ENCODE measurements at regions not wholly inside any gene's neighbourhood (a gene's known extent, or its start where the extent isn't known, plus 50 kb on each side); places are given as distances from the start of the nearest gene placed in this dataset.

DNA sequence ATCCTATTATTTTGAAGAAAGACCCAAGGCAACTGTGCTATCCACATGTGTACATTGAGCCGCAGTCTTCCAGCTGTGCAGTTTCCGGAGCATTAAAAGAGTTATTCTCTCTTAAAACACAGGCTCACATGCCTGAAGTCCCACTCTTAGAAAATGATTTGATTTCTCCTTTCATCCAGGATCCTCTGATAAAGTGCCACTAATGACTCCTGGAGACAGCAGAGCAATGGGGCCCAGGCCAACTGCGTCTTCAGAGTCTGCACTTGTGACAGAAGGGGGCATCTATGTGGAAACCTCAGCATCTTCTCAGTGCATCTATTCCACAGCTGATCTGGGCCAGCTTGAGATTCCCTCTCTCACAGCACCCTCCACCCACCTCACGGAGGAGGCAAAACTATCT is 482.1 kb upstream of the AKR1E2 start:
- peak overlapping the region; percentile 80 for H3K27ac Mint-ChIP-seq
- no peak for DNase-seq (ENCODE audit: low spot score in 2 of 2, unreplicated experiment in 2 of 2)
- no peaks in the 10 kb centered on the region for H3K36me3 Mint-ChIP-seq
- H3K4me1 Mint-ChIP-seq, result peaks cover 18% of the 10 kb centered on the region
- no peaks in the 10 kb centered on the region for H3K27me3 Mint-ChIP-seq (ENCODE audit: low read depth)
- no peak overlapping the region for H3K4me3 Mint-ChIP-seq
- TF ChIP-seq, protein P1, sequence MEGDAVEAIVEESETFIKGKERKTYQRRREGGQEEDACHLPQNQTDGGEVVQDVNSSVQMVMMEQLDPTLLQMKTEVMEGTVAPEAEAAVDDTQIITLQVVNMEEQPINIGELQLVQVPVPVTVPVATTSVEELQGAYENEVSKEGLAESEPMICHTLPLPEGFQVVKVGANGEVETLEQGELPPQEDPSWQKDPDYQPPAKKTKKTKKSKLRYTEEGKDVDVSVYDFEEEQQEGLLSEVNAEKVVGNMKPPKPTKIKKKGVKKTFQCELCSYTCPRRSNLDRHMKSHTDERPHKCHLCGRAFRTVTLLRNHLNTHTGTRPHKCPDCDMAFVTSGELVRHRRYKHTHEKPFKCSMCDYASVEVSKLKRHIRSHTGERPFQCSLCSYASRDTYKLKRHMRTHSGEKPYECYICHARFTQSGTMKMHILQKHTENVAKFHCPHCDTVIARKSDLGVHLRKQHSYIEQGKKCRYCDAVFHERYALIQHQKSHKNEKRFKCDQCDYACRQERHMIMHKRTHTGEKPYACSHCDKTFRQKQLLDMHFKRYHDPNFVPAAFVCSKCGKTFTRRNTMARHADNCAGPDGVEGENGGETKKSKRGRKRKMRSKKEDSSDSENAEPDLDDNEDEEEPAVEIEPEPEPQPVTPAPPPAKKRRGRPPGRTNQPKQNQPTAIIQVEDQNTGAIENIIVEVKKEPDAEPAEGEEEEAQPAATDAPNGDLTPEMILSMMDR (IDR thresholded peaks at IDR 0.05; ENCODE audit: unreplicated experiment), result no peak
- H3K9me3 Mint-ChIP-seq, result no peaks in the 10 kb centered on the region

DNA sequence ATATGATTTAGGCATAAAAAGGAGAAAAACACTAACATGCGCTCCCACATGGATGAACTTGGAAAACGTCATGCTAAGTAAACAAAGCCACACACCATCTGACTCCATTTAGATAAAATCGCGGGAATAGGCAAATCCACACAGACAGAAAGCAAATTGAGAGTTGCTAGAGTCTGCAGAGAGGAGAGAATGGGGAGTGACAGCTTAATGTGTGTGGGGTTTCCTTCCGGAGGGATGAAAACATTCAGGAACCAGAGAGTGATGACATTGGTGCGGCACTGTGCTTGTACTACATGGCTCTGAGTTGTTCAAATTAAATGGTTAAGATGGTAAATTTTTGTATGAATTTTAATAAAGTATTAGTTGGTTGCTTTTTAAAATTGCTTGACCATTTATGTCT is 482.9 kb upstream of the AKR1E2 start:
- TF ChIP-seq, protein P1 (IDR thresholded peaks at IDR 0.05; ENCODE audit: unreplicated experiment), result no peak
- Mint-ChIP-seq H3K27me3 (ENCODE audit: low read depth) (no peaks in the 10 kb centered on the region), H3K9me3 (no peaks in the 10 kb centered on the region)

DNA sequence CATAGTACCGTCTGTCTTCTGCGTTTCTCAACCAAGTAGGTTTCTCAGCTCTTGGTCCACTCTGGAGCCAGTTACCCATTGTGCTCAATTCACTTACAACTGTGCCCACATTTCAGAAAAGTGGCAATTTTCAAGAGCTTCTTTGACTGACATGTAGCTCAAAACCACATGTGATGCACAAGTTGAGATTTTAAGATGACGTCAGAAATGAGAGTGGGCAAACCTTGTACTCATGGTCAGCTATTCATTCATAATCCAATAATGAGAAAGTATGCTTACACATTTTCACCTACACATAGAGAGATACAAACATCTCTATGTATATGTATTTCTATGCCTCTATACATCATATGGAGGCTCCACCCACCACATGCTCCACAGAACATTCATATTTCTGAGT is 487.2 kb upstream of the AKR1E2 start:
- no peaks in the 10 kb centered on the region for H3K27me3 Mint-ChIP-seq (ENCODE audit: low read depth)
- TF ChIP-seq, protein P1 (IDR thresholded peaks at IDR 0.05; ENCODE audit: unreplicated experiment), result no peak
- no peak overlapping the region for H3K4me3 Mint-ChIP-seq
- H3K27ac Mint-ChIP-seq, result no peak overlapping the region
- no peak for DNase-seq (ENCODE audit: low spot score in 2 of 2, unreplicated experiment in 2 of 2)
- H3K4me1 Mint-ChIP-seq, result peaks cover 6% of the 10 kb centered on the region
- H3K36me3 Mint-ChIP-seq, result no peaks in the 10 kb centered on the region
- no peaks in the 10 kb centered on the region for H3K9me3 Mint-ChIP-seq

More for the DNA sequence above, 482.9 kb upstream of the AKR1E2 start:
- no peak for DNase-seq (ENCODE audit: low spot score in 2 of 2, unreplicated experiment in 2 of 2)
- Mint-ChIP-seq H3K4me1 (peaks cover 18% of the 10 kb centered on the region), H3K36me3 (no peaks in the 10 kb centered on the region), H3K27ac (no peak overlapping the region), H3K4me3 (no peak overlapping the region)

DNA sequence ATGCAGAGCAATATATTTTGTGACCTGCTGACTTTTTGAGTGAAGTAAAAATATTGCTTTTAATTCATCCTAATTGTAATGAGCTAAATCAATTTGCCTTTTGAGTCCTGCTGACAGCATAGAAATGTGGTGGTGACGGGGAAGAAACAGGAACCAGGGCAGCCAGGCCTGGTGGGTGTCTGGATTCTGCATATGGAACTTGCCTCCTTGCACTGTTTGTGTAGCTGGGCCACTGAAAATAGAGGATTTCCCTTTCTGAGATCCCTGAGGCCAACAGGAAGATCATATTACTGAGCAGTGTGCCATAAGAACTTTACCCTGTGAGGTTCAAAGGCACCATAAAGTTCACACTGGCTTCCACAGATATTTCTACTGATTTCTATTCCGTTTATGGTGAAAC is 488.4 kb upstream of the AKR1E2 start:
- H3K36me3 Mint-ChIP-seq, result no peaks in the 10 kb centered on the region
- H3K9me3 Mint-ChIP-seq, result no peaks in the 10 kb centered on the region
- no peak for DNase-seq (ENCODE audit: low spot score in 2 of 2, unreplicated experiment in 2 of 2)
- peaks cover 5% of the 10 kb centered on the region for H3K4me1 Mint-ChIP-seq
- TF ChIP-seq, protein P1 (IDR thresholded peaks at IDR 0.05; ENCODE audit: unreplicated experiment), result no peak
- no peak overlapping the region for H3K27ac Mint-ChIP-seq
- H3K4me3 Mint-ChIP-seq, result no peak overlapping the region
- H3K27me3 Mint-ChIP-seq (ENCODE audit: low read depth), result no peaks in the 10 kb centered on the region

DNA sequence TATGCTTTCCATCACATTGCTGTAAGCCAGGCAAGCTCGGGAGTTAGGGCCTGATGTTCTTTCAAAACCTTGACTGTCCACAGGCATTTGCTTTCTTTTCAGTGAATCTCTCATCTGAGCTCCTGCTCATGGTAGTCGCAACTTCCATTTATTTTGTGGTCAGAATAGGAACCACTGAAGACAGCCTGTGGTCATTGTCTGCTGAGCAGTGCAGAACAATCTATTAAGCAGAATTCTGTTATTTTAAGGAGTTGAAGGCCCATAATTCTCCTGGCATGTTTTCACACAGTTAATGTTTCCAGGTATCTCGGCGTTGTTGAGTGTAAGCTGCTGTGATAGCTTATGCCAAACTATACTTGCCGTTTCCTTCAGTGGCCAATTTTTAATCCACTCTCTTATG is 491.1 kb upstream of the AKR1E2 start:
- Mint-ChIP-seq H3K27me3 (ENCODE audit: low read depth) (no peaks in the 10 kb centered on the region), H3K36me3 (no peaks in the 10 kb centered on the region), H3K9me3 (no peaks in the 10 kb centered on the region), H3K27ac (no peak overlapping the region), H3K4me1 (peaks cover 5% of the 10 kb centered on the region), H3K4me3 (no peak overlapping the region)
- TF ChIP-seq, protein P1 (IDR thresholded peaks at IDR 0.05; ENCODE audit: unreplicated experiment), result no peak
- DNase-seq (ENCODE audit: low spot score in 2 of 2, unreplicated experiment in 2 of 2), result no peak

DNA sequence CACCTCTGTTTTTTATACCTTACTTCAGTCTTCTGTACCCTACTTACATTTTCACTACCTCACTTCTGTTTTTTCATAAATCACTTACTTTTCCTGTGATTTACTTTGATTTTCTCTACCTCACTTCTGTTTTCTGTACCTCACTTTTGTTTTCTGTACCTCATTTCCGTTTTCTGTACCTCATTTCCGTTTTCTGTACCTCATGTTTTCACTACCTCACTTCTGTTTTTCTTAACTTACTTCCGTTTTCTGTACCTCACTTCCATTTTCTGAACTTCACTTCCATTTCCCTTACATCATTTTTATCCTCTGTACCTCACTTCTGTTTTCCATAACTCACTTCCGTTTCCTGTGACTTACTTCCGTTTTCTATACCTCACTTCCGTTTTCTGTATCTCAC is 492.0 kb upstream of the AKR1E2 start:
- Mint-ChIP-seq H3K27me3 (ENCODE audit: low read depth) (no peaks in the 10 kb centered on the region), H3K9me3 (no peaks in the 10 kb centered on the region), H3K4me3 (no peak overlapping the region), H3K4me1 (peaks cover 5% of the 10 kb centered on the region), H3K36me3 (no peaks in the 10 kb centered on the region), H3K27ac (no peak overlapping the region)
- TF ChIP-seq, protein P1 (IDR thresholded peaks at IDR 0.05; ENCODE audit: unreplicated experiment), result no peak
- DNase-seq (ENCODE audit: low spot score in 2 of 2, unreplicated experiment in 2 of 2), result no peak
